HPDE6-E6E7 (cell line): ENCODE measurements at regions not wholly inside any gene's neighbourhood (a gene's known extent, or its start where the extent isn't known, plus 50 kb on each side); places are given as distances from the start of the nearest gene placed in this dataset.

Source experiments
- DNase-seq: peaks from one replicate; pipeline ENCODE4 v3.0.0; 2011; ENCODE audit warnings: missing footprints; ENCODE audit errors: extremely low spot score

- DNase-seq = no peak
Measured at GRCh38 chr3:72113964-72114363, 329.0 kb upstream of the PROK2 start.

GRCh38 chr3:72113564-72113963 lies 328.6 kb upstream of the PROK2 start:
- no peak for DNase-seq

DNA sequence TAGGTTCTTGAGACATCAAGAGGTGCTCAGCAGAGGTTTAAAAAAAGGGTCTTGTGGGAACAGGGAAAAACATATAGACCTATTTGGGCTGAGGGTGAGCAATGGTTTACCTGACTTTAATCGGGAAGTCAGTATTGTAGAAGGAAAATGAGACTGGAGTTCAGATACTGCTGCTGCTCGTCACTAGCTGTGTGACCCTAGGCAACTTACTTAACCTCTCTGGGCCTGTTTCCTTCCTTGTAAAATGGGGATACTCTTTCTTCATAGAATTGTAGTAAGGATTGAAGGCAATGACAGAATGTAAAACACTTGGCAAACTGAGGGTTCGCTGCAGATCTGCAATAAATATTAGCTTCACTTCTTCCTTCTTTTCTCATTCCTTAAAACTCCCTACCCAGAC lies 327.5 kb upstream of the PROK2 start:
- DNase-seq = no peak

DNA sequence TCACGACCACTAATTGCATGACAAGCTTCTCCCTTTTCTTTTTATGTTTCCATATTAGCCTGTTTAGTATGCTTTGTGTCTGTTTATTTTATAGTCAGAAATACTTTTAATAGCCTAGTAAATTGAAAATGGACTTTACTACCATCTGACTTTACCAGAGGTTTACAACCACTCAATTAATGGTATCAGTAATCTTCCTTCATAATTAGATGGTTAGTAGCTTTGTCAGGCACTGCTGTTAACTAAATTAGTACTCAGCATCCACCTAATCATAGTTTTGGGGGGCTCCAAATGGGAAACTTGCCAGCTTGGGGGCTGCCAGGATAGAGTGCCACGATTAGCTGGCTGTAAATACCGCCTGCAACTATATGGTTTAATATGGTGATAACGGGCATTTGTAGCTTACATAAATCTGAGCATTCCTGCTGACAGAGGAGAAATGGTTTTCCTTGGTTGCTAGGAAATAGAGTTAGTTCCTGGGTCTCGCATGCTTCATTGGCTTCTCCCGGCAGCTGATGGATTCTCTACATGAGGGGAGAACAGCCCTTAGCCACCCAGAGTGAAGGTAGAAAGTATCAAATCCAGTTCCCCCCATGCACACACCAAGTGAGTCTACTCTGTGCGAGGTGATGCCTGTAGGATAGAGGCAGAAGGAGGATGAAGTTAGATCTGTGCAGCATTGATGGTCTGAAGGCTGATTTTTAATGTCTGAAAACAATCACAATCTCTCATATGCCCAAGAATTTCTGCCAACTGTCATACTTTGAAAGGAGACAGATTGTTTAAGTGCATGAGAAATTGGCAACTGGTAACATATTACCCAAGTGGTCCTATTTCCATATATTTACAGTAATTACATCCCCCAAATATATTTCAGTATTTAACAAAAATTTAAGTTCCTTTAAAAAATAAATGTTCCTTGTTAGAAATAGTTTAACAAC lies 326.6 kb upstream of the PROK2 start:
- no peak for DNase-seq

GRCh38 chr3:72109327-72110259 lies 324.6 kb upstream of the PROK2 start:
- no peak for DNase-seq

DNA sequence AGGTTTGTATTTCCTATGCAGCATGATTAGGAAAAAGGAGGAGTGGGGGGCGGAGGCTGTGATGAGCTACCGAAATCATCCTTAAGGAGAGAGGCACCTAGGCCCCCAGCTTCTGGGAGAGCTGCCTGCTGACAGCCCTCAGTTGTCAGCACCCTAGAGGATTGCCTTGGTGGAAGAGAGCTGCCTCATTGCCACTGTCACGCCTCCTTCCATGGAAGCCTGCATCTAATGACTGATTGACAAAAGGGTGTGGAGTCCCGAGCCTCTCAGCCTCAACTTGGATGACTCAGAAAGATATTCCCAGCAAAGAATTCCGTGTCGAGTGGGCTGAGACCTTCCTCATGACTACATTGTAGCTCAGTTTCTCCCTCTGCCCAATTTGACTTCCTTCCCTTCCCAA lies 320.4 kb upstream of the PROK2 start:
- no peak for DNase-seq

GRCh38 chr3:72102112-72102616 lies 317.2 kb upstream of the PROK2 start:
- no peak for DNase-seq

- DNase-seq = no peak
Measured at GRCh38 chr3:72101494-72101893, 316.5 kb upstream of the PROK2 start.

- DNase-seq = no peak
Measured at GRCh38 chr3:72100601-72101187, 315.7 kb upstream of the PROK2 start.

GRCh38 chr3:72100080-72100511 lies 315.1 kb upstream of the PROK2 start:
- no peak for DNase-seq

- no peak for DNase-seq
Measured at GRCh38 chr3:72099326-72100079, 314.6 kb upstream of the PROK2 start.

GRCh38 chr3:72097053-72097452 lies 312.1 kb upstream of the PROK2 start:
- DNase-seq = no peak

GRCh38 chr3:72095521-72095920 lies 310.6 kb upstream of the PROK2 start:
- no peak for DNase-seq

DNA sequence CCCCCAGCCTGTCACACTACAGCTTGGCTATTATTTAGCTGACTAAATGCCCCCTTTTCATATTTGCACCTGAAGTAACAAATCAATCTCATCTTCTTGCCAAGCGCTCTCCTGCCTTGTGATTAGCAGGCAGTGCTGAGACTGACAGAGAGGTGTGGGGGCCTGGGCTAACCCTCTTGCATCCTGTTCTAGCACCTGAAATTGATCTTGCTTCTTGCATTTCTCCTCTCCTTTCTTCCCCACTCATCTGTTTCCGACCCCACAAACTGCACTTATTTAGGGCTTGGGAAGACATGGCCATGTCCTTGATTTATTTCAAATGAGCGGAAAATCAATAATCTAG lies 309.0 kb upstream of the PROK2 start:
- no peak for DNase-seq

DNA sequence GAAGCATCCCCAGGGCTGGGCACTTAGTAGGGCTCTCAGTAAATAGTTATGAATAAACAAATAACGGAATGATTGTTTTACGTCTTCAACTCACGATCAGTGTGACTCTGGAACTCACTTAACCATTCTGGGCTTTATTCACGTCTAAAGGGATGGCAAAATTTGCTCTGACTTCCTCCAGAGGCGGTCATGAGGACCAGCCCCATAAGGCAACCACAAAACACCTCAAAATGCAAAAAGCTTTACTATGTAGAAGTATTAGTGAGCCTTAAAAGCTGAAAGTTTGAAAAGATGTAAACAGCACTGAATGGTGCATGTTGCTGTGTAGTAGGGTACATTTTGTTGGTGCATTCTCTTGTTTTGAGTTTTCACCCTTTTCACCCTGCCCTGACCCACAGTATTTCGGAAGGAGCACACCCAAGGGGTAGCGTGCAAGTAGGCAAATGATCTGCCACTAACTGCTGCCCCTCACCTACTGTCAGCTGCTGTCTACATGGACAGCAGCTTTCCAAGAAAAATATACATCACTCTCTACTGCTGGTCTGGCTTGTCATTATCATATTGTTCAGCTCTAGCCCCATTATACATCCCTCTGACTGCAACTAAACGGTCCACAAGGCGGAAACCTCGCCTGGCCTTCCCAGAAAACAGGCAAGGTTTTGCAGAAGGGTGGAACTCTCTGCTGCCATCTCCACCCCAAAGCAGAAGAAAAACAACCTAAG lies 308.5 kb upstream of the PROK2 start:
- DNase-seq = no peak

GRCh38 chr3:72092778-72093177 lies 307.8 kb upstream of the PROK2 start:
- no peak for DNase-seq

GRCh38 chr3:72088486-72089025 lies 303.6 kb upstream of the PROK2 start:
- no peak for DNase-seq

- DNase-seq = no peak
Measured at GRCh38 chr3:72087420-72087819, 302.5 kb upstream of the PROK2 start.

GRCh38 chr3:72086743-72087087 lies 301.8 kb upstream of the PROK2 start:
- DNase-seq = no peak

DNA sequence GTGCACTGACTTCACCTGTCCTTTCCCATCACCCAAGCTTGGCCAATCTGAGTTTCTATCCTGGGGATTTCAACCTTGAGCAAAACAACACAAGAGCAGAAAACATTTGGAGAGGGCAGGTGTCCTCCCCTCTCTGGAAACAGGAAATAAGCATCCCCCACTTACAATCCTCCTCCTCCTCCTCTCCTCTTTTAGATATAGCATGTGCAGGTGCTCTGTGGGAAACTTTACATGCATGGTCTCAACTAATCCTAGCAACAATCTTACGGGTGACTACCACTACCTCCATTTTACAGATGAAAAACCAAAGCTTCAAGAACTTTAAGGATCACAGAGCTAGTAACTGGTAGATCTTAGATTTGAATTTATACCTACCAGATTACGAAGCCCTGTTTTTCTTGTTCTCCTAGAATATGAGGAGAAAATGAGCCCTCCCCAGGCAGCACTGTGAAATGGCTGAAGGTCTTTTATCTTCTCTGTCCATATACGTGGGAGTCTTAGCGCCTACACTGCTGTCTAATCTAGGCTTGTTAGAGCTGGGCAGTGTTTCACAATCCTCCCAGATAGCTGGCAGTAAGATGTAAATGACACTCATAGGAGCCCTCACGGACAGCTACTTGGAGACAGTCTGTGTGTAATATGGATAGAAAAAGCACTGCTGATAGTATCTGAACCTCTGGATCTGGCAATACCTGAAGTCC lies 301.2 kb upstream of the PROK2 start:
- no peak for DNase-seq
